ENCODE measurements at regions not wholly inside any gene's neighbourhood (a gene's known extent, or its start where the extent isn't known, plus 50 kb on each side); places are given as distances from the start of the nearest gene placed in this dataset.

DNA sequence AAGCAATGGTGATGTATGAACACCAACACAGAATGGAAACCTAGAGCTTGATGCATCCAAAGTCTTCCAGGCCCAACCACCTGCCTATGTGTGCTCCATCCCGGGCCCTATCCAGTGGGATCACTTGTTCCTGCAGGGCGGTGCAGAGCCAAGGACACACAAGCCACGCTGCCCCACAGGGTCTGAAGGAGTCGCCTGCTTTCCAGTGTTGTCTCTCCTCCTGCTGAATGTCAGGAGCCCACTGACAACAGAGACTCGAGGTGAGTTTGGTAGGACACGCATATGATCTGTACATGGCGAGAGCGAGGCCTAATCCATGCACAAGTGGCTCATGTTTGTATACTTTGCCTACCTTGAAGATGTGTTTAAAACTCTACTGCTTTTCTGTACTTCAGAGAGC lies 70.9 kb upstream of the FHL2 start:
- H3K36me3 Mint-ChIP-seq: peaks cover 0 to 3% (median 0%) of the 10 kb centered on the region in 5 donors
- peaks cover 7 to 37% (median 28%) of the 10 kb centered on the region in 7 donors for H3K4me1 Mint-ChIP-seq
- Histone ChIP-seq H3K27me3 (ENCODE audit: control insufficient read depth in 2 of 2, insufficient read depth in 2 of 2, low read length in 2 of 2) (no peaks in the 10 kb centered on the region), H3K4me1 (ENCODE audit: control insufficient read depth in 2 of 2, insufficient read depth in 2 of 2, low read length in 2 of 2) (peaks cover 0 to 8% of the 10 kb centered on the region in 2 donors), H3K9me3 (ENCODE audit: control insufficient read depth in 2 of 3, low read length in 3 of 3) (no peaks in the 10 kb centered on the region), H3K4me3 (ENCODE audit: low read length) (no peak overlapping the region), H3K27ac (ENCODE audit: low read depth, low read length) (no peak overlapping the region), H3K36me3 (ENCODE audit: control insufficient read depth in 2 of 3, insufficient read depth in 3 of 3, low read length in 3 of 3) (no peaks in the 10 kb centered on the region)
- intact Hi-C loops (cut with micrococcal nuclease): loop anchor here in 1 of 2 donors (5.0 kb wide), 1 partner anchor 42 kb away; no protein-coding TSS in a partner anchor
- H3K27me3 Mint-ChIP-seq: peaks cover 0 to 8% (median 0%) of the 10 kb centered on the region in 5 donors
- CTCF ChIA-PET: no interaction called here
- no peak for ATAC-seq
- POLR2A ChIA-PET: no interaction called here
- H3K4me3 Mint-ChIP-seq: no peak overlapping the region
- no peak for DNase-seq
- no peaks in the 10 kb centered on the region for H3K9me3 Mint-ChIP-seq
- no peak overlapping the region for H3K27ac Mint-ChIP-seq

DNA sequence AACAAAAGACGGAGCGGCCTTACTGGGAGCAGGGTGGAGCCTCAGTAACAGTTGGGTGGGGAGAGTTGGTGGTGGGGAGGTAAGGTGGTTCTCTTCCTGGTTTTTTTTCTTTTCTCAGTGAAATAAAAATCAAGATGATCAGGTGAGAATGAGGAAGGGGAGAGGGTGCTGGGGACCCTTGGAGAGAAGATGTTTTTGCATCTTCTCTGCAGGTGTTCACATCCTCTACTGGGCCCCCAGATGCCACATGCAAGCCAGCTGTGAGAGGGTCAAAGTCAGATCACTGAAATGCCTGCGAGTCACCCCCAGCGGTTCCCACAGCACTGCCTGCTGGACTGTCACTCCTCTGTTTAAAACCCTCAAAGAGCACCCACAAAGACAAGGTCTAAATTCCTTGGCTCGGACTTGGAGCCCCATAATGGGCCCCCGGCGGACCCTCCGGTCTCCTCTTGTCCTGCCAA lies 69.8 kb upstream of the FHL2 start:
- POLR2A ChIA-PET: no interaction called here
- CTCF ChIA-PET: no interaction called here
- peak overlapping the region; percentile 5 to 85 (median 70) for H3K4me3 Mint-ChIP-seq

DNA sequence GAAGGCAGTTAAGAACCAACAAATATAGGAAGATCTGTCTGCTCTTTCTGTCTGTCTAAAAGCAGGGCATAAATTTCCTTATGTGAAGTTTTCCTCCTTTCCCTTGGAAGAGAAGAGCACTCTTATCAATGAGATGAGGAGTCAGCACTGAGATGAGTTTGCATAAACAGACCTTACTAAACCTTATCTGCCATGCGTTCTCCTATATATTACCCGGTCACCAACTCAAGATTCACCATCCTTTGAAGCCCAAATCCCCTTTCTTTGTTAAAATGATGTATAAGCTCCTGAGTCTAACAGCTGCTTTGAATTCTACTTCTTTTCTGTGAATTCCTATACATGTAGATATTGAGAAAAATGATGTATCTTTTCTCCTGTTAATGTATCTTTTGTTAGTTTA lies 65.5 kb upstream of the FHL2 start:
- ATAC-seq (no peak), DNase-seq (no peak)
- peaks cover 0 to 2% (median 0%) of the 10 kb centered on the region in 5 donors for H3K36me3 Mint-ChIP-seq
- peaks cover 0 to 1% (median 0%) of the 10 kb centered on the region in 11 donors for H3K9me3 Mint-ChIP-seq
- no peak overlapping the region for H3K4me3 Mint-ChIP-seq
- no peak overlapping the region for H3K27ac ChIP-seq (ENCODE audit: low read depth, low read length)
- H3K27ac Mint-ChIP-seq: no peak overlapping the region
- H3K4me3 ChIP-seq (ENCODE audit: low read length): no peak overlapping the region
- ChIA-PET POLR2A (interaction anchor here (0.7 kb wide), 1 partner anchor 67 kb away, joined by 4 read pairs; no protein-coding TSS in a partner anchor), CTCF (no interaction called here)
- H3K4me1 Mint-ChIP-seq: peaks cover 7 to 25% (median 23%) of the 10 kb centered on the region in 7 donors
- no peaks in the 10 kb centered on the region for H3K27me3 ChIP-seq (ENCODE audit: control insufficient read depth in 2 of 2, insufficient read depth in 2 of 2, low read length in 2 of 2)
- H3K9me3 ChIP-seq (ENCODE audit: control insufficient read depth in 2 of 3, low read length in 3 of 3): no peaks in the 10 kb centered on the region
- intact Hi-C loops (cut with micrococcal nuclease): no loop called here
- H3K36me3 ChIP-seq (ENCODE audit: control insufficient read depth in 2 of 3, insufficient read depth in 3 of 3, low read length in 3 of 3): no peaks in the 10 kb centered on the region
- peaks cover 0 to 8% of the 10 kb centered on the region in 2 donors for H3K4me1 ChIP-seq (ENCODE audit: control insufficient read depth in 2 of 2, insufficient read depth in 2 of 2, low read length in 2 of 2)
- H3K27me3 Mint-ChIP-seq: peaks cover 0 to 8% (median 0%) of the 10 kb centered on the region in 5 donors

More for the DNA sequence above, 69.8 kb upstream of the FHL2 start:
- peaks cover 0 to 8% of the 10 kb centered on the region in 2 donors for H3K4me1 ChIP-seq (ENCODE audit: control insufficient read depth in 2 of 2, insufficient read depth in 2 of 2, low read length in 2 of 2)
- Mint-ChIP-seq H3K27ac (peak overlapping the region in 8 of 9 donors; percentile 11 to 86 (median 78)), H3K4me1 (peaks cover 7 to 37% (median 28%) of the 10 kb centered on the region in 7 donors), H3K27me3 (peaks cover 0 to 8% (median 0%) of the 10 kb centered on the region in 5 donors), H3K9me3 (peaks cover 0 to 1% (median 0%) of the 10 kb centered on the region in 11 donors), H3K36me3 (peaks cover 0 to 3% (median 0%) of the 10 kb centered on the region in 5 donors)
- H3K27ac ChIP-seq (ENCODE audit: low read depth, low read length): no peak overlapping the region
- no peaks in the 10 kb centered on the region for H3K27me3 ChIP-seq (ENCODE audit: control insufficient read depth in 2 of 2, insufficient read depth in 2 of 2, low read length in 2 of 2)
- ATAC-seq (peak; percentile 48), DNase-seq (peak in 1 of 9 donors; percentile 15)
- H3K4me3 ChIP-seq (ENCODE audit: low read length): no peak overlapping the region
- no peaks in the 10 kb centered on the region for H3K9me3 ChIP-seq (ENCODE audit: control insufficient read depth in 2 of 3, low read length in 3 of 3)
- intact Hi-C loops (cut with micrococcal nuclease): loop anchor here in 1 of 2 donors (5.0 kb wide), 1 partner anchor 41 kb away; no protein-coding TSS in a partner anchor
- H3K36me3 ChIP-seq (ENCODE audit: control insufficient read depth in 2 of 3, insufficient read depth in 3 of 3, low read length in 3 of 3): no peaks in the 10 kb centered on the region

DNA sequence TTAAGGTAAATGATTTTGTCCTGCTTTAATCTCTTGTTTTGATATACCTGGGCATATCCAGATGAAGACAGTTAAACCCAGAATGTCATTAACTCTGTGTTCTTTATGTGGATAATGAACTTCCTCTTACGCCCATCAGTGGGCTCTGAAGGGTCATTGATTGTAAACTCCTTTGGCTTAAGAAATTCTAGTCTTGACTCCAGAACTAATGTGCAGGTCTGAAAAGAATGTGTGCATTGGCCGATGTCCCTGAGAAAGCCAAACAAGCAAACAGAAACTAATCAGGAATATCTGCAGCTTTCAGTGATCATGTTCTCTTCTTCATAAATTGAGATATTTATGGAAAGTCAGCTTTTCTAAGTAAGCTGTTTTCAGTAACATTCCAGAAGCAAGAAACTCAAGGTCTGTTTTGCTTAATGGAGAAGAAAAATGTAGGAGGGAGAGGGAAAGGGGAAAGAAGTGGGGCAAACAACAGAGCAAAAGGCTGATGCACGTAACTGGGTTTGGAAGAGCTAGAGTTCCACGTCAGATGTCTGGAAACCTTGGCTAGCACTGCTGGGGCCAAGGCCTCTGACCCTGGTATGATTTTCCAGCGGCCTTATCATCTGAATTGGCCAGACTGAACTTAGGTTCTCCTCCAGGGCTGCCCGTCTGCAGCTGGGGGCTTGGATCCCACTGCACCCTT lies 61.3 kb upstream of the FHL2 start:
- Histone ChIP-seq H3K27me3 (ENCODE audit: control insufficient read depth in 2 of 2, insufficient read depth in 2 of 2, low read length in 2 of 2) (no peaks in the 10 kb centered on the region), H3K27ac (ENCODE audit: low read depth, low read length) (no peak overlapping the region), H3K9me3 (ENCODE audit: control insufficient read depth in 2 of 3, low read length in 3 of 3) (no peaks in the 10 kb centered on the region), H3K4me3 (ENCODE audit: low read length) (no peak overlapping the region), H3K36me3 (ENCODE audit: control insufficient read depth in 2 of 3, insufficient read depth in 3 of 3, low read length in 3 of 3) (no peaks in the 10 kb centered on the region), H3K4me1 (ENCODE audit: control insufficient read depth in 2 of 2, insufficient read depth in 2 of 2, low read length in 2 of 2) (no peaks in the 10 kb centered on the region)
- POLR2A ChIA-PET: no interaction called here
- Mint-ChIP-seq H3K9me3 (peaks cover 0 to 4% (median 0%) of the 10 kb centered on the region in 11 donors), H3K27me3 (peaks cover 0 to 20% (median 0%) of the 10 kb centered on the region in 5 donors), H3K4me1 (peaks cover 0 to 5% (median 0%) of the 10 kb centered on the region in 7 donors), H3K36me3 (no peaks in the 10 kb centered on the region), H3K27ac (no peak overlapping the region), H3K4me3 (no peak overlapping the region)
- ATAC-seq (no peak), DNase-seq (no peak)
- CTCF ChIA-PET: no interaction called here
- intact Hi-C loops (cut with micrococcal nuclease): no loop called here

DNA sequence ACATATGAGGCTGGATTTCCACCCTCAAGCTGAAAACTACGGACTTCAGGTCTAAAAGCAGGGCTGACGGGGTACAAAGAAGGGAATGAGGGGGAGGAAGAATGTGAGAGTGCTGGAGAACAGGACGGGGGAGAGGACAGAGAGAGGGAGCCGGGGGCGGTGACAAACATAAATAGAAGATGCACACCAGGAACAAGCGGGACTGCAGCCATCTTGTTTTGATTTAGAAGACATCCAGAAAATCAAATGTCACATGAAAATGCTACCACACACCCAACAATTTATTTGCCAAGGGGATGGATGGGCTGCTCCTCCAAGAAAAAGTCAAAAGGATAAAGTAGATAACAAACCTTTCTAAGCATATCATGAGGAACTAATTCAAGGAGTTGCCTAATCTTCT lies 59.2 kb upstream of the FHL2 start:
- Histone ChIP-seq H3K9me3 (ENCODE audit: control insufficient read depth in 2 of 3, low read length in 3 of 3) (no peaks in the 10 kb centered on the region), H3K36me3 (ENCODE audit: control insufficient read depth in 2 of 3, insufficient read depth in 3 of 3, low read length in 3 of 3) (no peaks in the 10 kb centered on the region), H3K4me3 (ENCODE audit: low read length) (no peak overlapping the region), H3K27ac (ENCODE audit: low read depth, low read length) (no peak overlapping the region), H3K27me3 (ENCODE audit: control insufficient read depth in 2 of 2, insufficient read depth in 2 of 2, low read length in 2 of 2) (no peaks in the 10 kb centered on the region), H3K4me1 (ENCODE audit: control insufficient read depth in 2 of 2, insufficient read depth in 2 of 2, low read length in 2 of 2) (no peaks in the 10 kb centered on the region)
- ATAC-seq: no peak
- H3K36me3 Mint-ChIP-seq: no peaks in the 10 kb centered on the region
- CTCF ChIA-PET: no interaction called here
- intact Hi-C loops (cut with micrococcal nuclease): no loop called here
- H3K27ac Mint-ChIP-seq: peak overlapping the region in 1 of 9 donors; percentile 49
- H3K4me1 Mint-ChIP-seq: peaks cover 0 to 12% (median 0%) of the 10 kb centered on the region in 7 donors
- peaks cover 0 to 18% (median 0%) of the 10 kb centered on the region in 5 donors for H3K27me3 Mint-ChIP-seq
- no peak for DNase-seq
- POLR2A ChIA-PET: no interaction called here
- H3K4me3 Mint-ChIP-seq: no peak overlapping the region
- H3K9me3 Mint-ChIP-seq: peaks cover 0 to 4% (median 0%) of the 10 kb centered on the region in 11 donors

DNA sequence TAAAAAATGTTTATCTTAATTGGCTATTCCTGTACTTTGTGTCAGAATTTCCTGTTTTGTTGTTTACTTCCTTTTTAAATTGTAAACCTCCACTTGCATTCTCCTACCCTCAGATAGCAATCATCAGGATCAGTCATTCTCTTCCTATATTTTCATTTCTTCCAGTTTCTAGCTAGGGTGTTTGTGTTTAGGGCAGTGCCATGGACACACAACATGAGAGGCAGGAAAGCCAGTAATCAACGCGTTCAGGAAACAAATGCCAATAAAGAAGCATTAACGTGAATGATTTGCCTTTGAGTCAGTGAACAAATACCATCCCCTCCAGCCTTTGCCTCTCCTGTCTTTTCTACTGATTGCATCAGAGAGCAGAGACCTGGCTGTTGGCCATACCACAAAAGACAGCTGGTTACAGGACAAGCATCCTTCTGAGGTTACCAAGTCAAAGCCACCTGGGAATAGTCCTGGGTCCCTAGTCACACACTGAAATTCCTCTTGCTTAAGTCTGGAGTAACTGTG lies 56.7 kb upstream of the FHL2 start:
- ChIA-PET POLR2A (no interaction called here), CTCF (no interaction called here)
- Histone ChIP-seq H3K36me3 (ENCODE audit: control insufficient read depth in 2 of 3, insufficient read depth in 3 of 3, low read length in 3 of 3) (no peaks in the 10 kb centered on the region), H3K27ac (ENCODE audit: low read depth, low read length) (no peak overlapping the region), H3K27me3 (ENCODE audit: control insufficient read depth in 2 of 2, insufficient read depth in 2 of 2, low read length in 2 of 2) (no peaks in the 10 kb centered on the region), H3K9me3 (ENCODE audit: control insufficient read depth in 2 of 3, low read length in 3 of 3) (no peaks in the 10 kb centered on the region), H3K4me3 (ENCODE audit: low read length) (no peak overlapping the region), H3K4me1 (ENCODE audit: control insufficient read depth in 2 of 2, insufficient read depth in 2 of 2, low read length in 2 of 2) (no peaks in the 10 kb centered on the region)
- no peak overlapping the region for H3K27ac Mint-ChIP-seq
- ATAC-seq: no peak
- peaks cover 0 to 4% (median 0%) of the 10 kb centered on the region in 11 donors for H3K9me3 Mint-ChIP-seq
- peaks cover 0 to 12% (median 0%) of the 10 kb centered on the region in 7 donors for H3K4me1 Mint-ChIP-seq
- intact Hi-C loops (cut with micrococcal nuclease): loop anchor here in 1 of 2 donors (2.0 kb wide), 1 partner anchor 65 kb away; no protein-coding TSS in a partner anchor
- H3K36me3 Mint-ChIP-seq: no peaks in the 10 kb centered on the region
- H3K4me3 Mint-ChIP-seq: no peak overlapping the region
- H3K27me3 Mint-ChIP-seq: peaks cover 0 to 17% (median 1%) of the 10 kb centered on the region in 5 donors
- DNase-seq: no peak
